Karpas-422 (cell line): ENCODE measurements at regions not wholly inside any gene's neighbourhood (a gene's known extent, or its start where the extent isn't known, plus 50 kb on each side); places are given as distances from the start of the nearest gene placed in this dataset.
"Not testable (repeated sequence)": the region's sequence is repeated elsewhere in the genome, so short reads cannot be mapped to it uniquely, and the experiment has no call there.

ENCODE experiments used
- DNase-seq: peaks from one replicate; pipeline ENCODE4 v3.0.0-alpha.2; 2015
- H2AFZ ChIP-seq: fragments of 200-600 bp; sonication (generic); 2 replicates; pipeline ENCODE4 v1.6.1; 2014; ENCODE audit warnings: antibody characterized with exemption, low read length, mixed read lengths
- H3K27ac ChIP-seq: fragments of 200-600 bp; sonication (generic); 2 replicates; pipeline ENCODE4 v1.5.1; 2014; ENCODE audit warnings: mild to moderate bottlenecking, low read length, moderate library complexity
- H3K27me3 ChIP-seq: fragments of 200-600 bp; sonication (generic); 2 replicates; pipeline ENCODE4 v1.6.1; 2014; ENCODE audit warnings: low read length, mixed read lengths
- H3K36me3 ChIP-seq: fragments of 200-600 bp; sonication (generic); 2 replicates; pipeline ENCODE4 v1.6.1; 2014; ENCODE audit warnings: low read length, mixed read lengths; ENCODE audit not compliant: insufficient read depth
- H3K4me1 ChIP-seq: fragments of 200-600 bp; sonication (generic); 2 replicates; pipeline ENCODE4 v1.6.1; 2014; ENCODE audit warnings: mild to moderate bottlenecking, low read length, mixed read lengths
- H3K4me2 ChIP-seq: fragments of 200-600 bp; sonication (generic); 2 replicates; pipeline ENCODE4 v1.6.1; 2014; ENCODE audit warnings: low read length, low read depth, mild to moderate bottlenecking; ENCODE audit not compliant: poor library complexity, severe bottlenecking
- H3K4me3 ChIP-seq: fragments of 200-600 bp; sonication (generic); 2 replicates; pipeline ENCODE4 v1.5.1; 2014; ENCODE audit warnings: mild to moderate bottlenecking, antibody characterized with exemption, low read length, mixed read lengths
- H3K79me2 ChIP-seq: fragments of 200-600 bp; sonication (generic); 2 replicates; pipeline ENCODE4 v1.6.1; 2014; ENCODE audit warnings: mild to moderate bottlenecking, low read length, mixed read lengths
- H3K9ac ChIP-seq: fragments of 200-600 bp; sonication (generic); 2 replicates; pipeline ENCODE4 v1.6.0; 2014; ENCODE audit warnings: low read length
- H3K9me2 ChIP-seq: fragments of 200-600 bp; sonication (generic), shearing (Covaris generic); replicated peaks from 2 replicates; pipeline ENCODE4 v1.6.0; 2014; ENCODE audit warnings: mild to moderate bottlenecking, low read length, moderate library complexity; ENCODE audit not compliant: insufficient read depth
- H3K9me3 ChIP-seq: fragments of 300-700, 200-600 bp; sonication (generic); 2 replicates; pipeline ENCODE4 v1.6.1; 2014; ENCODE audit warnings: low read length, mixed read lengths
- H4K20me1 ChIP-seq: fragments of 200-600 bp; sonication (generic); 2 replicates; pipeline ENCODE4 v1.6.1; 2014; ENCODE audit warnings: mild to moderate bottlenecking, antibody characterized with exemption, low read length, low read depth; ENCODE audit not compliant: insufficient read depth

GRCh38 chr22:34669001-34669400 is 397.0 kb upstream of the ISX start:
- Histone ChIP-seq H3K9me3 (no peaks in the 10 kb centered on the region), H4K20me1 (no peaks in the 10 kb centered on the region), H3K27me3 (no peaks in the 10 kb centered on the region), H3K27ac (no peak overlapping the region), H3K79me2 (no peaks in the 10 kb centered on the region), H3K9ac (no peak overlapping the region), H2AFZ (no peak overlapping the region), H3K4me3 (no peak overlapping the region), H3K4me1 (no peaks in the 10 kb centered on the region), H3K4me2 (no peak overlapping the region), H3K9me2 (no peaks in the 10 kb centered on the region), H3K36me3 (no peaks in the 10 kb centered on the region)
- no peak for DNase-seq

- H3K9ac ChIP-seq, H3K27me3 ChIP-seq, H3K9me2 ChIP-seq, H3K79me2 ChIP-seq, H3K4me3 ChIP-seq, H3K4me1 ChIP-seq, DNase-seq, H3K36me3 ChIP-seq, H3K27ac ChIP-seq, H3K4me2 ChIP-seq, H4K20me1 ChIP-seq, H2AFZ ChIP-seq, H3K9me3 ChIP-seq: not testable (repeated sequence)
These were observed 382.9 kb upstream of the ISX start for GRCh38 chr22:34683031-34683430.

GRCh38 chr22:34684278-34684677 is 381.7 kb upstream of the ISX start:
- H3K4me1 ChIP-seq, H4K20me1 ChIP-seq, H3K27me3 ChIP-seq, H3K9ac ChIP-seq, H3K79me2 ChIP-seq, H3K9me2 ChIP-seq, H3K27ac ChIP-seq, DNase-seq, H3K4me3 ChIP-seq, H3K9me3 ChIP-seq, H3K4me2 ChIP-seq, H2AFZ ChIP-seq, H3K36me3 ChIP-seq: not testable (repeated sequence)

GRCh38 chr22:34687116-34687515 is 378.8 kb upstream of the ISX start:
- DNase-seq: no peak
- Histone ChIP-seq H3K79me2 (no peaks in the 10 kb centered on the region), H4K20me1 (no peaks in the 10 kb centered on the region), H3K9ac (no peak overlapping the region), H2AFZ (no peak overlapping the region), H3K4me1 (no peaks in the 10 kb centered on the region), H3K9me2 (no peaks in the 10 kb centered on the region), H3K4me3 (no peak overlapping the region), H3K27ac (no peak overlapping the region), H3K9me3 (no peaks in the 10 kb centered on the region), H3K36me3 (no peaks in the 10 kb centered on the region), H3K4me2 (no peak overlapping the region), H3K27me3 (no peaks in the 10 kb centered on the region)

- DNase-seq: no peak
- Histone ChIP-seq H3K4me1 (no peaks in the 10 kb centered on the region), H3K79me2 (no peaks in the 10 kb centered on the region), H3K27me3 (no peaks in the 10 kb centered on the region), H3K9me2 (no peaks in the 10 kb centered on the region), H2AFZ (no peak overlapping the region), H4K20me1 (no peaks in the 10 kb centered on the region), H3K4me2 (no peak overlapping the region), H3K36me3 (no peaks in the 10 kb centered on the region), H3K27ac (no peak overlapping the region), H3K4me3 (no peak overlapping the region), H3K9me3 (no peaks in the 10 kb centered on the region), H3K9ac (no peak overlapping the region)
These were observed 377.1 kb upstream of the ISX start for GRCh38 chr22:34688825-34689224.

GRCh38 chr22:34696557-34696956 is 369.4 kb upstream of the ISX start:
- Histone ChIP-seq H3K4me1 (no peaks in the 10 kb centered on the region), H3K9ac (no peak overlapping the region), H3K9me2 (no peaks in the 10 kb centered on the region), H2AFZ (no peak overlapping the region), H3K27me3 (no peaks in the 10 kb centered on the region), H3K4me2 (no peak overlapping the region), H3K9me3 (no peaks in the 10 kb centered on the region), H3K79me2 (no peaks in the 10 kb centered on the region), H3K27ac (no peak overlapping the region), H4K20me1 (no peaks in the 10 kb centered on the region), H3K4me3 (no peak overlapping the region), H3K36me3 (no peaks in the 10 kb centered on the region)
- DNase-seq: peak; percentile 69

GRCh38 chr22:34702279-34702678 is 363.7 kb upstream of the ISX start:
- H3K9me2 ChIP-seq: no peaks in the 10 kb centered on the region
- H3K27me3 ChIP-seq: no peaks in the 10 kb centered on the region
- H4K20me1 ChIP-seq: no peaks in the 10 kb centered on the region
- no peak overlapping the region for H3K4me2 ChIP-seq
- H3K4me1 ChIP-seq: no peaks in the 10 kb centered on the region
- no peaks in the 10 kb centered on the region for H3K9me3 ChIP-seq
- no peak overlapping the region for H3K27ac ChIP-seq
- no peak overlapping the region for H3K9ac ChIP-seq
- no peak for DNase-seq
- no peak overlapping the region for H2AFZ ChIP-seq
- H3K36me3 ChIP-seq: no peaks in the 10 kb centered on the region
- no peaks in the 10 kb centered on the region for H3K79me2 ChIP-seq
- no peak overlapping the region for H3K4me3 ChIP-seq

- H3K9me3 ChIP-seq: no peaks in the 10 kb centered on the region
These were observed 356.3 kb upstream of the ISX start for GRCh38 chr22:34709641-34710040.

GRCh38 chr22:34722901-34723300 is 343.1 kb upstream of the ISX start:
- no peak overlapping the region for H3K27ac ChIP-seq

More at GRCh38 chr22:34709641-34710040, 356.3 kb upstream of the ISX start:
- no peaks in the 10 kb centered on the region for H3K79me2 ChIP-seq
- H3K4me1 ChIP-seq: no peaks in the 10 kb centered on the region
- H3K9ac ChIP-seq: no peak overlapping the region
- H2AFZ ChIP-seq: no peak overlapping the region
- no peak for DNase-seq
- no peaks in the 10 kb centered on the region for H3K9me2 ChIP-seq
- no peak overlapping the region for H3K4me2 ChIP-seq
- no peak overlapping the region for H3K4me3 ChIP-seq
- no peaks in the 10 kb centered on the region for H3K27me3 ChIP-seq
- no peaks in the 10 kb centered on the region for H4K20me1 ChIP-seq
- H3K36me3 ChIP-seq: no peaks in the 10 kb centered on the region
- no peak overlapping the region for H3K27ac ChIP-seq

More at GRCh38 chr22:34722901-34723300, 343.1 kb upstream of the ISX start:
- DNase-seq: no peak
- no peaks in the 10 kb centered on the region for H3K79me2 ChIP-seq
- no peaks in the 10 kb centered on the region for H3K36me3 ChIP-seq
- H3K4me2 ChIP-seq: no peak overlapping the region
- H3K27me3 ChIP-seq: peaks cover 2% of the 10 kb centered on the region; the same call in 1 of the 2 replicates
- H3K9me2 ChIP-seq: no peaks in the 10 kb centered on the region
- H4K20me1 ChIP-seq: no peaks in the 10 kb centered on the region
- no peaks in the 10 kb centered on the region for H3K9me3 ChIP-seq
- H3K4me1 ChIP-seq: no peaks in the 10 kb centered on the region
- no peak overlapping the region for H3K9ac ChIP-seq
- H3K4me3 ChIP-seq: no peak overlapping the region
- H2AFZ ChIP-seq: no peak overlapping the region
